ENCODE measurements at regions not wholly inside any gene's neighbourhood (a gene's known extent, or its start where the extent isn't known, plus 50 kb on each side); places are given as distances from the start of the nearest gene placed in this dataset.

GRCh38 chr1:218531936-218532335 lies 186.8 kb downstream of the TGFB2 start:
- H3K4me3 Mint-ChIP-seq: no peak overlapping the region
- H3K27ac Mint-ChIP-seq (ENCODE audit: low read depth): no peak overlapping the region
- H3K27me3 Mint-ChIP-seq: no peaks in the 10 kb centered on the region
- DNase-seq (ENCODE audit: low spot score in 2 of 2) (no peak), ATAC-seq (replicated peaks; ENCODE audit: extremely low read depth, poor library complexity, severe bottlenecking) (no peak)
- H3K9me3 Mint-ChIP-seq: no peaks in the 10 kb centered on the region
- H3K4me1 Mint-ChIP-seq: no peaks in the 10 kb centered on the region
- H3K36me3 Mint-ChIP-seq (ENCODE audit: insufficient read depth): no peaks in the 10 kb centered on the region

GRCh38 chr1:218536296-218536986 lies 191.3 kb downstream of the TGFB2 start:
- H3K27me3 Mint-ChIP-seq: no peaks in the 10 kb centered on the region
- H3K36me3 Mint-ChIP-seq (ENCODE audit: insufficient read depth): no peaks in the 10 kb centered on the region
- H3K9me3 Mint-ChIP-seq: no peaks in the 10 kb centered on the region
- H3K4me3 Mint-ChIP-seq: no peak overlapping the region
- H3K27ac Mint-ChIP-seq (ENCODE audit: low read depth): no peak overlapping the region
- no peak for DNase-seq (ENCODE audit: low spot score in 2 of 2)
- no peaks in the 10 kb centered on the region for H3K4me1 Mint-ChIP-seq
- ATAC-seq (replicated peaks; ENCODE audit: extremely low read depth, poor library complexity, severe bottlenecking): no peak

- no peaks in the 10 kb centered on the region for H3K9me3 Mint-ChIP-seq
Observed at GRCh38 chr1:218537122-218537913, 192.2 kb downstream of the TGFB2 start.

GRCh38 chr1:218538341-218538740 lies 193.2 kb downstream of the TGFB2 start:
- no peaks in the 10 kb centered on the region for H3K4me1 Mint-ChIP-seq
- no peaks in the 10 kb centered on the region for H3K36me3 Mint-ChIP-seq (ENCODE audit: insufficient read depth)
- ATAC-seq (replicated peaks; ENCODE audit: extremely low read depth, poor library complexity, severe bottlenecking): no peak
- no peak overlapping the region for H3K4me3 Mint-ChIP-seq
- DNase-seq (ENCODE audit: low spot score in 2 of 2): no peak
- no peaks in the 10 kb centered on the region for H3K27me3 Mint-ChIP-seq
- no peak overlapping the region for H3K27ac Mint-ChIP-seq (ENCODE audit: low read depth)
- no peaks in the 10 kb centered on the region for H3K9me3 Mint-ChIP-seq

More at GRCh38 chr1:218537122-218537913, 192.2 kb downstream of the TGFB2 start:
- no peak overlapping the region for H3K27ac Mint-ChIP-seq (ENCODE audit: low read depth)
- DNase-seq (ENCODE audit: low spot score in 2 of 2) (no peak), ATAC-seq (replicated peaks; ENCODE audit: extremely low read depth, poor library complexity, severe bottlenecking) (no peak)
- H3K36me3 Mint-ChIP-seq (ENCODE audit: insufficient read depth): no peaks in the 10 kb centered on the region
- H3K4me1 Mint-ChIP-seq: no peaks in the 10 kb centered on the region
- no peaks in the 10 kb centered on the region for H3K27me3 Mint-ChIP-seq
- H3K4me3 Mint-ChIP-seq: no peak overlapping the region

- H3K4me3 Mint-ChIP-seq: no peak overlapping the region
- H3K27ac Mint-ChIP-seq (ENCODE audit: low read depth): no peak overlapping the region
- H3K9me3 Mint-ChIP-seq: peaks cover 6% of the 10 kb centered on the region
- no peaks in the 10 kb centered on the region for H3K36me3 Mint-ChIP-seq (ENCODE audit: insufficient read depth)
- DNase-seq (ENCODE audit: low spot score in 2 of 2) (no peak), ATAC-seq (replicated peaks; ENCODE audit: extremely low read depth, poor library complexity, severe bottlenecking) (no peak)
- H3K4me1 Mint-ChIP-seq: no peaks in the 10 kb centered on the region
- no peaks in the 10 kb centered on the region for H3K27me3 Mint-ChIP-seq
Observed at GRCh38 chr1:218546314-218546713, 201.2 kb downstream of the TGFB2 start.

- no peaks in the 10 kb centered on the region for H3K4me1 Mint-ChIP-seq
- no peak overlapping the region for H3K4me3 Mint-ChIP-seq
- H3K27me3 Mint-ChIP-seq: no peaks in the 10 kb centered on the region
- no peak for ATAC-seq (replicated peaks; ENCODE audit: extremely low read depth, poor library complexity, severe bottlenecking)
- peaks cover 6% of the 10 kb centered on the region for H3K9me3 Mint-ChIP-seq
- H3K36me3 Mint-ChIP-seq (ENCODE audit: insufficient read depth): no peaks in the 10 kb centered on the region
- no peak for DNase-seq (ENCODE audit: low spot score in 2 of 2)
- no peak overlapping the region for H3K27ac Mint-ChIP-seq (ENCODE audit: low read depth)
Observed at GRCh38 chr1:218547957-218548730, 203.0 kb downstream of the TGFB2 start.

- no peak overlapping the region for H3K27ac Mint-ChIP-seq (ENCODE audit: low read depth)
- no peak for ATAC-seq (replicated peaks; ENCODE audit: extremely low read depth, poor library complexity, severe bottlenecking)
- H3K4me1 Mint-ChIP-seq: no peaks in the 10 kb centered on the region
Observed at GRCh38 chr1:218548764-218549163, 203.6 kb downstream of the TGFB2 start.

GRCh38 chr1:218553197-218553596 lies 208.1 kb downstream of the TGFB2 start:
- Mint-ChIP-seq H3K4me1 (no peaks in the 10 kb centered on the region), H3K9me3 (peaks cover 7% of the 10 kb centered on the region), H3K27ac (ENCODE audit: low read depth) (no peak overlapping the region), H3K27me3 (no peaks in the 10 kb centered on the region), H3K4me3 (no peak overlapping the region), H3K36me3 (ENCODE audit: insufficient read depth) (no peaks in the 10 kb centered on the region)
- DNase-seq (ENCODE audit: low spot score in 2 of 2) (no peak), ATAC-seq (replicated peaks; ENCODE audit: extremely low read depth, poor library complexity, severe bottlenecking) (no peak)

More at GRCh38 chr1:218548764-218549163, 203.6 kb downstream of the TGFB2 start:
- Mint-ChIP-seq H3K27me3 (no peaks in the 10 kb centered on the region), H3K9me3 (peaks cover 7% of the 10 kb centered on the region), H3K4me3 (no peak overlapping the region), H3K36me3 (ENCODE audit: insufficient read depth) (no peaks in the 10 kb centered on the region)
- no peak for DNase-seq (ENCODE audit: low spot score in 2 of 2)

- no peaks in the 10 kb centered on the region for H3K4me1 Mint-ChIP-seq
- no peak overlapping the region for H3K4me3 Mint-ChIP-seq
- H3K36me3 Mint-ChIP-seq (ENCODE audit: insufficient read depth): no peaks in the 10 kb centered on the region
- H3K27ac Mint-ChIP-seq (ENCODE audit: low read depth): no peak overlapping the region
- H3K27me3 Mint-ChIP-seq: no peaks in the 10 kb centered on the region
- H3K9me3 Mint-ChIP-seq: peaks cover 7% of the 10 kb centered on the region
- DNase-seq (ENCODE audit: low spot score in 2 of 2) (no peak), ATAC-seq (replicated peaks; ENCODE audit: extremely low read depth, poor library complexity, severe bottlenecking) (no peak)
Observed at GRCh38 chr1:218556016-218556415, 210.9 kb downstream of the TGFB2 start.

- H3K36me3 Mint-ChIP-seq (ENCODE audit: insufficient read depth): no peaks in the 10 kb centered on the region
- DNase-seq (ENCODE audit: low spot score in 2 of 2): no peak
- H3K27ac Mint-ChIP-seq (ENCODE audit: low read depth): no peak overlapping the region
- H3K27me3 Mint-ChIP-seq: no peaks in the 10 kb centered on the region
- H3K4me3 Mint-ChIP-seq: no peak overlapping the region
- H3K4me1 Mint-ChIP-seq: no peaks in the 10 kb centered on the region
- ATAC-seq (replicated peaks; ENCODE audit: extremely low read depth, poor library complexity, severe bottlenecking): no peak
- H3K9me3 Mint-ChIP-seq: peaks cover 7% of the 10 kb centered on the region
Observed at GRCh38 chr1:218557731-218558130, 212.6 kb downstream of the TGFB2 start.

- no peak for ATAC-seq (replicated peaks; ENCODE audit: extremely low read depth, poor library complexity, severe bottlenecking)
- no peaks in the 10 kb centered on the region for H3K27me3 Mint-ChIP-seq
- H3K9me3 Mint-ChIP-seq: peaks cover 7% of the 10 kb centered on the region
- H3K27ac Mint-ChIP-seq (ENCODE audit: low read depth): no peak overlapping the region
- no peaks in the 10 kb centered on the region for H3K4me1 Mint-ChIP-seq
- no peak overlapping the region for H3K4me3 Mint-ChIP-seq
- no peak for DNase-seq (ENCODE audit: low spot score in 2 of 2)
- no peaks in the 10 kb centered on the region for H3K36me3 Mint-ChIP-seq (ENCODE audit: insufficient read depth)
Observed at GRCh38 chr1:218558271-218558810, 213.2 kb downstream of the TGFB2 start.

- Mint-ChIP-seq H3K27me3 (no peaks in the 10 kb centered on the region), H3K36me3 (ENCODE audit: insufficient read depth) (no peaks in the 10 kb centered on the region), H3K4me1 (no peaks in the 10 kb centered on the region), H3K9me3 (no peaks in the 10 kb centered on the region), H3K27ac (ENCODE audit: low read depth) (no peak overlapping the region), H3K4me3 (no peak overlapping the region)
- no peak for ATAC-seq (replicated peaks; ENCODE audit: extremely low read depth, poor library complexity, severe bottlenecking)
- no peak for DNase-seq (ENCODE audit: low spot score in 2 of 2)
Observed at GRCh38 chr1:218565377-218565776, 220.2 kb downstream of the TGFB2 start.
